Loucy (cell line): ENCODE measurements at regions not wholly inside any gene's neighbourhood (a gene's known extent, or its start where the extent isn't known, plus 50 kb on each side); places are given as distances from the start of the nearest gene placed in this dataset.

Experiments
- CTCF ChIP-seq: fragments of 200-600 bp; sonication (generic); conservative IDR thresholded peaks from 2 replicates; pipeline ENCODE4 v1.5.1; 2014; ENCODE audit warnings: mild to moderate bottlenecking, antibody characterized with exemption, low read length
- EZH2phosphoT487 ChIP-seq: fragments of 200-600 bp; IDR thresholded peaks from 2 replicates; pipeline ENCODE4 v1.6.1; 2018; ENCODE audit warnings: antibody characterized with exemption, mild to moderate bottlenecking, moderate library complexity, borderline replicate concordance

GRCh38 chr3:164048451-164048850, 1029.8 kb downstream of the SI start:
- TF ChIP-seq CTCF (no peak), EZH2phosphoT487 (no peak)
